ENCODE measurements at regions not wholly inside any gene's neighbourhood (a gene's known extent, or its start where the extent isn't known, plus 50 kb on each side); places are given as distances from the start of the nearest gene placed in this dataset.

DNA sequence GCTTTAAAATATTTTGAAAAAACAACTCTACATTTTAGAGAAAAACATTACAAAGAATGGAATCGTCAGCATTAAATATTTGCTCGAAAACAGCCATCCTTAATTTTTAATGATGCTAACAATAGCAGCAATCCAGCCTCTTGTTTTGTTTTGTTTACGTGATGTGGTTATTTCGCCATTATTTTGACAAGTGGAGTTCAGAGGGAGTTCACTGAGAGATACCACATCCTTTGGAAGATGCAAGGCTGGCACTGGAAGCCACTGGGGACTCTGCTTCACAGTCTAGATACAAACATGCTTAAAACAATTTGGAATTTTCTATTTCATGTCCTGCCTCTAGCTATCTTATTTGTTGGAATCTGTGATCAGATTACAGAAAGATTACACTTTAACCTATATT is 556.3 kb downstream of the PCDH17 start:
- H3K79me2 ChIP-seq (ENCODE audit: insufficient read depth, low read length), result no peaks in the 10 kb centered on the region
- TF ChIP-seq EZH2phosphoT487 (IDR thresholded peaks at IDR 0.05; ENCODE audit: borderline replicate concordance), result no peak
- TF ChIP-seq, protein P1, sequence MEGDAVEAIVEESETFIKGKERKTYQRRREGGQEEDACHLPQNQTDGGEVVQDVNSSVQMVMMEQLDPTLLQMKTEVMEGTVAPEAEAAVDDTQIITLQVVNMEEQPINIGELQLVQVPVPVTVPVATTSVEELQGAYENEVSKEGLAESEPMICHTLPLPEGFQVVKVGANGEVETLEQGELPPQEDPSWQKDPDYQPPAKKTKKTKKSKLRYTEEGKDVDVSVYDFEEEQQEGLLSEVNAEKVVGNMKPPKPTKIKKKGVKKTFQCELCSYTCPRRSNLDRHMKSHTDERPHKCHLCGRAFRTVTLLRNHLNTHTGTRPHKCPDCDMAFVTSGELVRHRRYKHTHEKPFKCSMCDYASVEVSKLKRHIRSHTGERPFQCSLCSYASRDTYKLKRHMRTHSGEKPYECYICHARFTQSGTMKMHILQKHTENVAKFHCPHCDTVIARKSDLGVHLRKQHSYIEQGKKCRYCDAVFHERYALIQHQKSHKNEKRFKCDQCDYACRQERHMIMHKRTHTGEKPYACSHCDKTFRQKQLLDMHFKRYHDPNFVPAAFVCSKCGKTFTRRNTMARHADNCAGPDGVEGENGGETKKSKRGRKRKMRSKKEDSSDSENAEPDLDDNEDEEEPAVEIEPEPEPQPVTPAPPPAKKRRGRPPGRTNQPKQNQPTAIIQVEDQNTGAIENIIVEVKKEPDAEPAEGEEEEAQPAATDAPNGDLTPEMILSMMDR (conservative IDR thresholded peaks at IDR 0.05; ENCODE audit: low read length), result no peak
- no peak overlapping the region for H3K9ac ChIP-seq (ENCODE audit: low read depth, low read length, poor library complexity, severe bottlenecking)
- H3K4me1 ChIP-seq (ENCODE audit: insufficient read depth, low read length, poor library complexity, severe bottlenecking), result no peaks in the 10 kb centered on the region
- no peak overlapping the region for H3K4me3 ChIP-seq (ENCODE audit: low read length, poor library complexity, severe bottlenecking)
- no peaks in the 10 kb centered on the region for H3K9me2 ChIP-seq (replicated peaks; ENCODE audit: low read depth, low read length)
- H3F3A ChIP-seq (ENCODE audit: low read depth), result no peaks in the 10 kb centered on the region
- H2AFZ ChIP-seq (ENCODE audit: low read length), result no peak overlapping the region
- no peak overlapping the region for H3K4me2 ChIP-seq (ENCODE audit: low read depth, low read length, poor library complexity, severe bottlenecking)
- H3K9me3 ChIP-seq (ENCODE audit: insufficient read depth, low read depth, low read length), result no peaks in the 10 kb centered on the region
- no peaks in the 10 kb centered on the region for H3K36me3 ChIP-seq (ENCODE audit: insufficient read depth, low read length)
- H3K27me3 ChIP-seq (ENCODE audit: insufficient read depth, low read length, poor library complexity, severe bottlenecking), result no peaks in the 10 kb centered on the region
- no peaks in the 10 kb centered on the region for H4K20me1 ChIP-seq (ENCODE audit: insufficient read depth, low read length, poor library complexity, severe bottlenecking)

DNA sequence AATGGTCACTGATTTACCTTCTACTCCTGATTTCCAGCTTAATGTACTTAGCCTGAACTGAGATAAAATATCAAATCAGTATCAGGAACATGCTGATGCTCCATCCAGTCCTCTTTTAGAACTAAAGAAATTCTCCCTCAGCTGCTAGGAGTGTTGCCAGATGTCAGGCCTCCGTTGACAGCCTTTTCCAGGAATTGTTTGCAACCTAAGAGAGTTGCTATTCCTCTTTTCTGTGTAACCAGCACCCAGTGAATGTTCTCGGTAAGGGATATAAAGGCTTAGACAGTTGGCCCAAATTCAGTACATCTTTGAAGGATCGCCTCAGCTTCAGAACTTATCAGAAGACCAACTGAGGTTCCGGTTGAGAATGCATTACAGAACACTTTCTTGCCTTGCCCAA is 559.0 kb downstream of the PCDH17 start:
- no peaks in the 10 kb centered on the region for H3K9me3 ChIP-seq (ENCODE audit: insufficient read depth, low read depth, low read length)
- no peaks in the 10 kb centered on the region for H3F3A ChIP-seq (ENCODE audit: low read depth)
- H3K9me2 ChIP-seq (replicated peaks; ENCODE audit: low read depth, low read length), result no peaks in the 10 kb centered on the region
- H3K9ac ChIP-seq (ENCODE audit: low read depth, low read length, poor library complexity, severe bottlenecking), result no peak overlapping the region
- H3K27me3 ChIP-seq (ENCODE audit: insufficient read depth, low read length, poor library complexity, severe bottlenecking), result no peaks in the 10 kb centered on the region
- no peak overlapping the region for H3K4me3 ChIP-seq (ENCODE audit: low read length, poor library complexity, severe bottlenecking)
- H3K4me2 ChIP-seq (ENCODE audit: low read depth, low read length, poor library complexity, severe bottlenecking), result no peak overlapping the region
- no peak overlapping the region for H2AFZ ChIP-seq (ENCODE audit: low read length)
- H3K79me2 ChIP-seq (ENCODE audit: insufficient read depth, low read length), result no peaks in the 10 kb centered on the region
- no peaks in the 10 kb centered on the region for H3K4me1 ChIP-seq (ENCODE audit: insufficient read depth, low read length, poor library complexity, severe bottlenecking)
- no peak for TF ChIP-seq EZH2phosphoT487 (IDR thresholded peaks at IDR 0.05; ENCODE audit: borderline replicate concordance)
- TF ChIP-seq, protein P1 (conservative IDR thresholded peaks at IDR 0.05; ENCODE audit: low read length), result no peak
- H4K20me1 ChIP-seq (ENCODE audit: insufficient read depth, low read length, poor library complexity, severe bottlenecking), result no peaks in the 10 kb centered on the region
- no peaks in the 10 kb centered on the region for H3K36me3 ChIP-seq (ENCODE audit: insufficient read depth, low read length)

DNA sequence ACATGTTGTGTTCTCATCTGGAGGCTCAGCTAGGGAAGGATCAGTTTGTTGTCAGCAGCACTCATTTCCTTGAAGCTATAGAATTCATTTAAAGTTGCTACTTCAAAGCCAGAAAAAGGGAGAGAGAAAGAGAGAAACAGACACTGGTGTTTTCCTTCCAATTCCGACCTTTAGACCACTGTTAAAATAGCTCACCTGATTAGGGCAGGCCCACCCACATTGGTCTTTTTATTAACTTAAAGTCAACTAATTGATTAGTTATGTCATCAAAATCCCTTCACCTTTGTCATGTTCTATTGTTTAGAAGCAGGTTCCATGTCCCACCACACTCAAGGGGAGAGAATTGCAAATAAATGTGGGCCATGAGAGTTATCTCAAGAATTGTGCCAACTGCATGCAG is 560.2 kb downstream of the PCDH17 start:
- no peak overlapping the region for H3K9ac ChIP-seq (ENCODE audit: low read depth, low read length, poor library complexity, severe bottlenecking)
- H3K27me3 ChIP-seq (ENCODE audit: insufficient read depth, low read length, poor library complexity, severe bottlenecking), result no peaks in the 10 kb centered on the region
- H3K4me3 ChIP-seq (ENCODE audit: low read length, poor library complexity, severe bottlenecking), result no peak overlapping the region
- H4K20me1 ChIP-seq (ENCODE audit: insufficient read depth, low read length, poor library complexity, severe bottlenecking), result no peaks in the 10 kb centered on the region
- H3K4me2 ChIP-seq (ENCODE audit: low read depth, low read length, poor library complexity, severe bottlenecking), result no peak overlapping the region
- no peaks in the 10 kb centered on the region for H3K9me3 ChIP-seq (ENCODE audit: insufficient read depth, low read depth, low read length)
- no peak overlapping the region for H2AFZ ChIP-seq (ENCODE audit: low read length)
- H3K36me3 ChIP-seq (ENCODE audit: insufficient read depth, low read length), result no peaks in the 10 kb centered on the region
- H3K9me2 ChIP-seq (replicated peaks; ENCODE audit: low read depth, low read length), result no peaks in the 10 kb centered on the region
- H3K79me2 ChIP-seq (ENCODE audit: insufficient read depth, low read length), result no peaks in the 10 kb centered on the region
- TF ChIP-seq, protein P1 (conservative IDR thresholded peaks at IDR 0.05; ENCODE audit: low read length), result no peak
- TF ChIP-seq EZH2phosphoT487 (IDR thresholded peaks at IDR 0.05; ENCODE audit: borderline replicate concordance), result no peak
- H3K4me1 ChIP-seq (ENCODE audit: insufficient read depth, low read length, poor library complexity, severe bottlenecking), result no peaks in the 10 kb centered on the region
- H3F3A ChIP-seq (ENCODE audit: low read depth), result no peaks in the 10 kb centered on the region
